GM18907 (cell line): ENCODE measurements at regions not wholly inside any gene's neighbourhood (a gene's known extent, or its start where the extent isn't known, plus 50 kb on each side); places are given as distances from the start of the nearest gene placed in this dataset.
"Not testable (repeated sequence)": the region's sequence is repeated elsewhere in the genome, so short reads cannot be mapped to it uniquely, and the experiment has no call there.

Source experiments
- ATAC-seq: cut with Tn5 transposase; IDR thresholded peaks from one replicate; pipeline ENCODE4 v1.9.1; 2021; ENCODE audit warnings: mild to moderate bottlenecking, moderate library complexity; ENCODE audit not compliant: unreplicated experiment

DNA sequence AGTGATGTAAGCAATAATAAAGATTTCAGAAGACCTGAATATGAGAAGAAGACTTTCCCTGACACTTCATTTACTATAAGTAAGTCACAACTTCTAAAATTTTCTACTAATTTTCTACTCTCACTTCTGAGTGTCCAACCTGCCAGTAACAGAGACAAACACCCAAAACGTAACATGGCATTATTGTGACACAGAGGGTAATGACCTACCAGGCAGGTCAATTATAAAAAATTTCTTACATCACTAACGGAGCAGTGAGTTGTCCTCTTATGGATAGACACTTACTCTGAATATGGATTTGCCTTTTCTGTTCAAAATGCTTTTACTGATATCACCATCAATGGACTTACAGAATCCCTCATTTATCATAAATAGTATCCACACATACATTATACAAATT is 405.9 kb upstream of the MAGEB16 start:
- no peak for ATAC-seq

DNA sequence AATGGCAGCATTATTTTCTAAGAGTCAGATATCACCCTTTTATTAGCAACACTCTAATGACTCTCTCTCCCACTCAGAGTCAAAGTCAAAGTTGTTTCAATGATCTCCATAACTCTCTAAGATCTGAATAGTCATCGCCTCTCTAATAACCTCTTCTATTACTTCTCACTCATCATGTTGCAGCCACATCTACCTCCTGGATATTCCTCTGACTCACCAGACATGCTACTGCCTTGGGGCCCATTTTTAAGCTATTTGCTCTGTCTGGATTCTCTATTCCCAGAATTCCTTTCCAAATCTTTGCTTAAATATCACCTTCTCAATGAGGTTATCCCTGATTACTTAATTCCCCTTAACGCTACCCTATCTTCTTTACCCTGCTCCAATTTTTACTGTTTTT is 391.8 kb upstream of the MAGEB16 start:
- ATAC-seq: no peak

DNA sequence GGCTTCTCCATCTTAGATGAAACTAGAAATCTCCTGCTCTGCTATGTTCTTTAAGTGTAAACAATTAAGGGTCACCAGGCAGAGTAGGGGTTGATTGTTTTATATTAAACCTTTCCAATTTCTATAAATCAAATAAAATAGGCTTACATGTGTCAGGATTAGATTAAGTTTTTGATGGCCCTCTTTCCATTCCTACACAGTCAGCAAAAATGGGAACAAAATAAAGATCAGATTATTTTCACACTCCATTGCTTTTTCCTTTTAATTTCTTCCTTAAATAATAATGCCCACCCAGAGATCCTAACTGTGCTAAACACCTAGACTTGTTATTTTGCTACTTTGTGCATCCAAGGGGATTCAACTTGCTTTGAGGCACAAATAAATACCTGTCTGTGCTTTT is 381.4 kb upstream of the MAGEB16 start:
- no peak for ATAC-seq

DNA sequence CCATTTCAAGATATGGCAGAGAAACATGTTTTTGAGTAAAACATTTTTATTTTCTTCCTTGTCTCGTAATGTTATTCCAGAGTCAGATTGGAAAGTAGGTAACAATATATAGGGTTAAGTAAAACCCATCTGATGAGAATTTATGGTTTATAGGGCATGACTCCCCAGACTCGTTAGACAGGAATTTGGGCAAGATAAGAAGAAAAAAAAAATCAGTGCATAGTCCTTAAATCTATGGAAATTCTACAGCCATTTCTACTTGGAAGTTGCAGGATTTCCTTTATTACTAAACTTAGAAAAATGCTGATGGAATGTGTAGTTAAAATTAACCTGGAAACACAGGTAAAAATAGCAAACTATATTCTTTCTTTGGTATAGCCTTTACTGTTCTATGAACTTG is 366.1 kb upstream of the MAGEB16 start:
- ATAC-seq: no peak

DNA sequence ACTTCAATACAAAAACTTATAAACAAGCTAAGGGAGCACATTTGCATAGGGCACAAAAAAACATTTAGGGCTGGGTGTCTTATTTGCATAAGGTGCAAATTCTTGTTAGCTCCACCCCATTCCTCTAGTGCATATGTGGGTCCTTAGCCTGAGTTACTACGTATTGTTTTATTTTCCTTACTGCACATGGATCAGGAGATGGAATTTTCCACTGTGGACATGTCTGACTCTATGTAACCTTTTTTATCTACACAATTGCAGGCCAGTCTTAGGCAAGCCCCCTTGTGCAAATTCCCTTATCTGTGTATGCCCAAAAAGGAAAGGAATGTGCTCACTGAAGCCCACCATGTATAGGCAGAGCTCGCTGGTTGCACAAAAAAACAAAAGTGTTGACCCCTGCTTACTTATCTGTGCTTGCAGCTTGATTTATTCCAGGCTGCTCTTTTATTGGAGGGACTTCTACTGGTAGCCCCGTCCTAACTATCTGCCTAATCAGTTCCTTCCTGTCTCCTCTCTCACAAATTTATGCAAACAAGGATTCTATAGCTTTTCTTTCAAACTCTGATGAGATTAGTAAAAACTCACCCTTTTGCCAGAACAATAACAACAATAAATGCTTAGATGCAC is 359.0 kb upstream of the MAGEB16 start:
- ATAC-seq: no peak

DNA sequence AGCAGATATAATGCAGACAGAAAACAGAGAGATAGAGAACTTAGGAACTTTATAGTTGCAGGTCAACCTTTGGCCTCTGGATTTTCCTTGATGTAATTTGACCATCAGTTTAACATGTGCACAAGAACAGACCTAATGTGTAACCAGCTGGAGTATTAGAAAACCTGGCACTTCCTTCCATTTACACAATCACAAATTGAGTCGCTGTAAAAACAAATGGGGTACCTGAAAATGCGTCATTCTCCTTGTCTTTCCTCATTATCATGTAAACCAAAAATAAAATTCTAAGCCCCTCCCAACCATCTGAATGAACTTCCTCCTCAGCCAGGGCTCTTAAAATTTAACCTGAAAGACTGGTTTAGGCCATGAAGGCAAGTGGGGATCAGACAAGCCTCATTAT is 358.4 kb upstream of the MAGEB16 start:
- ATAC-seq: no peak

DNA sequence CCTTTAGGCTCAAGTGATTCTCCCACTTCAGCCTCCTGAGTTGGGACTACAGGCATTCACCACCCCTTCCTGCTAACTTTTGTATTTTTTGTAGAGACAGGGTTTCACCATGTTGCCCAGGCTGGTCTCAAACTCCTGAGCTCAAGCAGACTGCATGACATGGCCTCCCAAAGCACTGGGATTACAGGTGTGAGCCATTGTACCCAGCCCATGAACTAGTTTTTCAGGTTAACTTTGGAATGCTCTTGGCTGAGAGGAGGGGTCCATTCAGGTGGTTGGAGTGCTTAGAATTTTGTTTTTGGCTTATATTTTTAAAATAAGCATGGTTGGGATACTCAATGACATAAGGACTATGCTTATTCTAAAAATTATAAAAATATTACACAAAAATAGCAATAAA is 355.7 kb upstream of the MAGEB16 start:
- no peak for ATAC-seq

DNA sequence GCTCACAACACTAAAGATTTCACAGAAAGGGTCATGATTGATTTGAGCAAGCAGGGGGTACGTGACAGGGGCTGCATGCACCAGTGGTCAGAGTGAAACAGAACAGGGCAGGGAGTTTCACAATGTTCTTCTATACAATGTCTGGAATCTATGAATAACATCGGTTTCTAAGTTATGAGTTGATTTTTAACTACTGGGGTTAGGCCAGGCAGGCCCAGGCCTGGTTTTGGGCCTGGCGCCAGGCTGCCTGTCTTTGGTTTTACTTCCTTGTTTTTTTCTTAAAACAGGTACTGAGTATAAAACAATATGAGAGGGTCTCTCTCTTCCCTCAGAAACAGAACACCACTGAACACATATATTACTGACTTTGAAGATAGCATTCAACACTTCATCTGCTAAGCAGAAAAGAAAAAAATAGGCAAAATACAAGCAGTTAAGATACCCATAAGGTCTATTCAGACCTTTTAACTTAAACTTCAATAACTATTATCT is 355.0 kb upstream of the MAGEB16 start:
- not testable (repeated sequence) for ATAC-seq

DNA sequence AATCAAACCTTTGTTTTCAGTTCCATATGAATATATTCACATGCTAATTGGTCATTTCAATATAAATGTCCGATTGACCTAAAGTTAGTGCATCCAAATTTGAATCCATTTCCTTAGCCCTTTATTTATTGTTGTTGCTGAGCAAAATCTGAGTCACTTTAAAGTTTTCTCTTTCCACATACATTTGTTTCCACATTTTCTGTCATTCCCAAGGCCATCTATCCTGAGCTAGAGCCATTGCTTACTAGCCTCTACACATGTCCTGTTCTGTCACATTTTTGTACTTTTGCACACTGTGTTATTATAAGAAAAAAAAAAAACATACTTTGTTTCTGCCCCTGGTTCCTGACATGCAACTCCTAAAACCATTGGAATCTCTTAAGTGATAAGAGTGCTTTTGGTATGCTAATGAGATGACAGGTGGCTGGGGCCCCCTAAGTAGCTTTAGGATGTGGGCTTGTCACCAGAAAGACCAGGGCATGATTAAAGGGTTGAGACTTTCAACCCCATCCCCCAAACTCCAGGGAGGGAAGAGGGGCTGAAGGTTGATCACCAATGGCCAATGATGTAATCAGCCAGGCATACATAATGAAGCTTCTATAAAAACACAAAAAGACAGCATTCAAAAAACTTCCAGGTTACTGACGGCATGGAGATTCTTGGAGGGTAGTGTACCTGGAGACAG is 353.3 kb upstream of the MAGEB16 start:
- ATAC-seq: no peak

DNA sequence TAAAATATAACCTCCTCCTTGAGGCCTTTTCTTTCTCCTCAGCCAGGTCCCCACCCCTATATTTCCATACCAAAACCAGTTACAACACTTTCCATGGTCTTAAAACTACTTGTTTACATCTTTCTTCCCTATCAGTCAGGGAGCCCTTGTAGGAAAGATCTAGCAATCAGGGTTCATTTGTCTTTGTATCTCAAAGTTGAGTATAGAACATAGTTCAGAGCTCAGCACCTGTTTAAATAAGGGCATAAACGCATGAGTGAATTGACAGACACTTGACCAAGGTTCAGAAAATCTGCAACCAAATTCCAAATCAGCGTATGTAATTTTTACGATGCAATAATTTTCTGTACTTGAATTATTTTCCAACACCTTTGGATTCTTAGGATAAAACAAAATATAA is 352.2 kb upstream of the MAGEB16 start:
- no peak for ATAC-seq

DNA sequence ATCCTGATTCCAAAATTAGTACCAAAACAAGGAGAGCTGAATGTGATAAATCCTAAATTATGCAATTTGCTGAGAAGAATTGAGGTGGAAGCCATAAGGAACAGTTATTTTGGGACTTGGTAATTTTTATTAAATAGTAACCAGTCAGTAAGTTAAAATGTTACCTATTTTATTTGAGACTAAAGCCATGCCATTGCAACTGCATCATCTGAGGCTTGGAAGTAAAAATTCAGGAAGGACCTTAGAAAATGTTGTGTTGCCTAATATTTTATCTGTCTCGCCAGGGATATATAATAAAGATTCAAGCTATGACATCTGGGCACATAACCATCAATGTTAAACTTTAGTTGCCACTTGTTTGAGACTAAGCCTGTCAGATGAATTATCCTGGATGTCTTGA is 341.3 kb upstream of the MAGEB16 start:
- no peak for ATAC-seq

DNA sequence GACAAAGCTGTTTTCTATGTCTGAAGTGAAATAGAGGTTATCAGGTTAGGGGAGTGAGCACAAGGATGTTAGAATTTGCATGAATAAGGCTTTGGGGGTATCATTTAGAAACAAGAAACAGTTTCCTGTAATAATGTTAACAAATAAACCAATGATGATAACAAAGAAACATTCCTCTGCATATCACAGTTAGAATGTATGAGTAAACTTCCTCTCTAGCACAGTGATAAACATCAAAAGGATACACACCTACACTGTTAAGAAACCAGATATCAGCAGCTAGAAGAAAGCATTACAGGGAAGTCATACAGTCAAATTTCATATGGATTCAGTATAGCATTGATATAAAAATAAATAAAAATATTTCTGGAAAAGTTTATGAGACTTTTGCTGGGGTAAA is 340.0 kb upstream of the MAGEB16 start:
- ATAC-seq: no peak

DNA sequence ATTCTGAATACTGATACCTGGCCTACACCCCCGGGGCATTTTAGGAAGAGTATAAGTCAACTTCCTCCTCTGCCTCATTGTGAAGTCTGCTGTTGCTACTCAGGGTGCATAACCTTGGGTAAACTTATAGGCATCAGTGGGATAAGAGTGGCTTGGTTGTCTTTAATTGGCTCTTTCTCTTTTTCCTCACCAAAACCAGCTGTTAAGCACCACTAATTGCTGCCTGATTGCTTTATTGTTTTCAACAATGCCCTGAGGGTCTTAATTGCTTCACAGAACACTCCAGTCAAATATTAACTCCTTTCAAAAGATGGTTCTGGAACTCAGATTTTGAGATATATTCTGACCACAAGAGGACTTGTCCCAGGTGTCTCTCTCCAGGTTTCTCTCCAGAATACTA is 337.0 kb upstream of the MAGEB16 start:
- no peak for ATAC-seq

DNA sequence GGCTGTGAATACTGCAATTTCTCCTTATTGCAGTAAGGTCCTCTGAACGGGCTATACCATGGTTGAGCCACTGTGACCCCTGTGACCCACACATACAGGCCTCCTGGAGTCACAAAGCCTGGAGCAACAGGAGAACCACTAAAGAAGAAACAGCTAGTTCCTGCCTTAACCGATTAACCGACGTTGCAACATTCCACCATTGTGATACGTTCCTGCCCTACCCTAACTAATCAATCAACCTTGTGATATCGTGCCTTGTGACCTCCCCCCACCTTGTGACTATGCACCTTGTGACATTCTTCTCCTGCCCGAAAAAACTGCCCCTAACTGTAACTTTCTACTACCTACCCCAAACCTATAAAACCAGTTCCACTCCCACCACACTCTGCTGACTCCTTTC is 301.5 kb upstream of the MAGEB16 start:
- not testable (repeated sequence) for ATAC-seq

DNA sequence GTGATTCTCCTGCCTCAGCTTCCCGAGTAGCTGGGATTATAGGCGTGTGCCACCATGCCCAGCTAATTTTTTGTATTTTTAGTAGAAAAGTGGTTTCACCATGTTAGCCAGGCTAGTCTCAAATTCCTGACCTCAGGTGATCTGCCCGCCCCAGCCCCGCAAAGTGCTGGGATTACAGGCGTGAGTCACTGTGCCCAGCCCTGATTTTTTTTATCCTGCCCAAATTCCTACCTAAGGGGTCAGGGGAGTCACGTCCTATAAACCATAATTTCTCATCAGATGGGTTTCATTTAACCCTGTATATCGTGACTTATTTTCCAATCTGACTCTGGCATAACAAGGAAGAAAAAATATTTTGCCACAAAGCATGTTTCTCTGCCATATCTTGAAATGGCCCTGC is 300.7 kb upstream of the MAGEB16 start:
- not testable (repeated sequence) for ATAC-seq

DNA sequence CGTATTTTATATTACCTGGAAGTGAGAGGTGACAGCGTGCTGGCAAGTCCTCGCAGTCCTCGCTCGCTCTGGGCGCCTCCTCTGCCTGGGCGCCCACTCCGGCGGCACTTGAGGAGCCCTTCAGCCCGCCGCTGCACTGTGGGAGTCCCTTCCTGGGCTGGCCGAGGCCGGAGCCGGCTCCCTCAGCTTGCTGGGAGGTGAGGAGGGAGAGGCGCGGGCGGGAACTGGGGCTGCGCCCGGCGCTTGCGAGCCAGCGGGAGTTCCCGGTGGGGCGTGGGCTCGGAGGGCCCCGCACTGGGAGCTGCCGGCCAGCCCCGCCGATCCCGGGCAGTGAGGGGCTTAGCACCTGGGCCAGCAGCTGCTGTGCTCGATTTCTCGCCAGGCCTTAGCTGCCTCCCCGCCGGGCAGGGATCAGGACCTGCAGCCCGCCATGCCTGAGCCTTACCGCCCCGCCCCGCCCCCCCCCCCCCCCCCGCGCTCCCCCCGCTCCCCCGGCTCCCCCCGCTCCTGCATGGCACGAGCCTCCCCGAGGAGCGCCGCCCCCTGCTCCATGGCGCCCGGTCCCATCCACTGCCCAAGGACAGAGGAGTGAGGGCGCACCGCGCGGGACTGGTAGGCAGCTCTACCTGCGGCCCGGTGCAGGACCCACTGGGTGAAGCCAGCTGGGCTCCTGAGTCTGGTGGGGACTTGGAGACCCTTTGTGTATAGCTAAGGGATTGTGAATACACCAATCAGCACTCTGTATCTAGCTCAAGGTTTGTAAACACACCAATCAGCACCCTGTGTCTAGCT is 298.9 kb upstream of the MAGEB16 start:
- no peak for ATAC-seq

DNA sequence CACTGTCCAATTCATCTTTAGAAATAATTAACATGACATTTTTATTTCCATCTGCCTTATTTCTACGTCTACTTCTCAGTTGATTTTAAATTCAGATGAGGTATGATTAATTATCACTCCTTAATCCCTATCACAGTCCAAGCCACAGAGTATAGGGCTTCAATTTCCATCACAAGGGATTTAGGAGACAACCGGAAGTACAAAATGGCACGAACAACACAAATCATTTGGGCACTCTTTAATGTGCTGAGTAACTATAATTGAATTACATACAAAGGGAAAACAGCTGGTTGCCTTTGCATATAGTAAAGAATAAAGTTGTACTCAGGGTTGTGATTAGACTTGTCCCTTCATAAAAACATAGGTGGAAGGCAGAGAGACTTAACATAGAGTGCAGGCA is 290.4 kb upstream of the MAGEB16 start:
- no peak for ATAC-seq

DNA sequence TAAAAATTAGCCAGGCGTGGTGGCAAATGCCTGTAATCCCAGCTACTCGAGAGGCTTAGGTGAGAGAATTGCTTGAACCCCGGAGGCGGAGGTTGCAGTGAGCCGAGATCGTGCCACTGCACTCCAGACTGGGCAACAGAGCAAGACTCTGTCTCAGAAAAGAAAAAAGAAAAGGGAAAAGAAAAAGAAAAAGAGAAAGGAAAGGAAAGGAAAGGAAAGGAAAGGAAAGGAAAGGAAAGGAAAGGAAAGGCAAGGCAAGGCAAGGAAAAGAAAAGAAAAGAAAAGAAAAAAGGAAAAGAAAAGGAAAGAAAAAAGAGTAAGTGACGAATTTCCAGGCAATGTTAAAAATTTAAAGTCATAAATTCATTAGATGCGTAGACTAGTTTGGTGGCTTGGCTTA is 250.1 kb upstream of the MAGEB16 start:
- not testable (repeated sequence) for ATAC-seq

DNA sequence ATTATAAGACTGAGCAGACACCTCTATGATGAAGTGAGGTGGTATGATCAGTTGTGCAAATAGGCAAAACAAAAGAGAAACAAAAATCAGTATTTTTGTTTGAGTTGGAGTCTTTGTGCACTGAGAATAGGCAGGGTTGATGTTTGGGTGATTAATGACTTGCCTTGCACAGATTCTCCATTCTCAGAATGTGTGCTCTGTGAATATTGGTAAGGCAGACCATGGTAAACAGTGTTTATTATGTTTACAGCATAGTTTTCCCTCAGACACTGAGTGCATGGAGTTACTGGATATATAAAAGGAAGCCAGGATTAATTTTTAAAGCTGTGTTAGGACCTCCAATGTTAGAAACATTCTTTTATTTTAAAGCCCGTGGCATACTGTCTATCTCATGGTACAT is 240.2 kb upstream of the MAGEB16 start:
- no peak for ATAC-seq

DNA sequence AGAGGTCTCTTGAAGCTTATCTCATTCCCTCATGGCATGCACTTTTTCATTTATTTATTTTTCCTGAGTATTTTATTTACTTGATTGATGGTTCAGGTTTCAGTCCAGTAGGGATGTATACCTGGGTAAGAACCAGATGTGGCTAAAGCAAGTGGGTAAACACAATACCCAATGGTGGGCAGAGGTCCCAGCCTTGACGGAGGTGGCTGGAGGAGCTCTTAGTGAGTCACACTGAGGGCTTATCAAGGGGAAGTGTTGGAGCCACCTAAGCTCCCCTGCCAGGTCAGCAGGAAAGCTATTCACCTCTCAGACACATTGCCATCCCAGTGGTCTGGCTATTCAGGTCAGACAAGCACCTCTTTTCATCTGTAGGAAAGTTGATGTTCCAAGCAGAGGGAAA is 236.2 kb upstream of the MAGEB16 start:
- ATAC-seq: no peak

DNA sequence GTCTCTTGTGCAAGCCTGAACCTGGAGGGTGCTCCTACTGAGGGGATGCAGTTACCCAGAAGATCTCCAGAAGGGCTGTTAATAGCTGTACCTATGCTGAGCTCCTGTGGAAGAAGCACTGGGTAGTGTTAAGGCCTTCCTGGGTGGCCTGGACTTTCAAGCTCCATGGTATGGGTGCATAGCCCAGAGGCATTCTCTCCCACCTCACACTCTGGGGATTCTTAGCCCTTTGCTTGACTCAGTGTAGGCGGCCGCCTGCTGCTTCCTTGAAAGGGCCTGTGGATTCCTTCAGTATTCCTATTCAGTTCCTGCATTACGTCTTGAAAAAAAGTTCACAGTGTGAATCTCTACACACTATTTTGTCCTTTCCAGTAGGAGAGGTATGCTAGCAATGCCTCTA is 235.7 kb upstream of the MAGEB16 start:
- no peak for ATAC-seq

DNA sequence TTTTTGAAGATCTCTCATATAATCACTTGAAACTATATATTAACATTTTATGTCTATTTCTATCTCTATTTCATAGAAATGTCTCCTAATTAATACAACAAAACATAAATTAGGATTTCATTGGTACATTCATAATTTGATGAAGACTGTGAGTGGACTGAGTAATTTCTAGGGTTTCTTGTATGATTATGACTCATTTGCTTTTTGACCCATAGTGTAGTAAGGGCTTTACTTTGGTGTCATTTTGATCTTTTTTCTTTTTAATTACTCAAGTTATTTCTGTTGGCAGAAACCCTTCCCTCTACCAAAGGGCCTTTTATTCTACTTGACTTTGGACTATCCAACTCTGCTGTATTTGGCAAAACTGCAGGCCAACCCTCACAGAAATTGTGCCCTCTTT is 207.9 kb upstream of the MAGEB16 start:
- ATAC-seq: no peak
